ENCODE measurements at regions not wholly inside any gene's neighbourhood (a gene's known extent, or its start where the extent isn't known, plus 50 kb on each side); places are given as distances from the start of the nearest gene placed in this dataset.

GRCh38 chr14:98198385-98198784 is 1073.6 kb downstream of the BCL11B start:
- no peaks in the 10 kb centered on the region for H3K9me3 ChIP-seq
- H3K4me1 ChIP-seq (ENCODE audit: control insufficient read depth in 1 of 2, low read depth in 2 of 2), result no peaks in the 10 kb centered on the region
- no peak overlapping the region for H3K27ac ChIP-seq
- no peak overlapping the region for H3K4me3 ChIP-seq
- no peaks in the 10 kb centered on the region for H3K27me3 ChIP-seq (replicated peaks; ENCODE audit: insufficient read depth)
- DNase-seq (ENCODE audit: low spot score), result no peak
- no peaks in the 10 kb centered on the region for H3K36me3 ChIP-seq
- TF ChIP-seq CTCF (IDR thresholded peaks at IDR 0.05), result no peak
- no peak for ATAC-seq (ENCODE audit: insufficient number of reproducible peaks, low FRiP score, low read depth)

GRCh38 chr14:98200601-98201000 is 1071.4 kb downstream of the BCL11B start:
- ATAC-seq (ENCODE audit: insufficient number of reproducible peaks, low FRiP score, low read depth) (no peak), DNase-seq (ENCODE audit: low spot score) (no peak)
- Histone ChIP-seq H3K36me3 (no peaks in the 10 kb centered on the region), H3K4me3 (no peak overlapping the region), H3K4me1 (ENCODE audit: control insufficient read depth in 1 of 2, low read depth in 2 of 2) (no peaks in the 10 kb centered on the region), H3K9me3 (no peaks in the 10 kb centered on the region), H3K27ac (no peak overlapping the region), H3K27me3 (replicated peaks; ENCODE audit: insufficient read depth) (no peaks in the 10 kb centered on the region)
- TF ChIP-seq CTCF (IDR thresholded peaks at IDR 0.05), result no peak

- Histone ChIP-seq H3K9me3 (no peaks in the 10 kb centered on the region), H3K36me3 (no peaks in the 10 kb centered on the region), H3K4me1 (ENCODE audit: control insufficient read depth in 1 of 2, low read depth in 2 of 2) (no peaks in the 10 kb centered on the region), H3K4me3 (no peak overlapping the region), H3K27ac (no peak overlapping the region), H3K27me3 (replicated peaks; ENCODE audit: insufficient read depth) (no peaks in the 10 kb centered on the region)
- no peak for TF ChIP-seq CTCF (IDR thresholded peaks at IDR 0.05)
- ATAC-seq (ENCODE audit: insufficient number of reproducible peaks, low FRiP score, low read depth) (no peak), DNase-seq (ENCODE audit: low spot score) (no peak)
These were observed 1068.6 kb downstream of the BCL11B start for GRCh38 chr14:98203421-98203820.

- H3K4me1 ChIP-seq (ENCODE audit: control insufficient read depth in 1 of 2, low read depth in 2 of 2), result no peaks in the 10 kb centered on the region
- TF ChIP-seq CTCF (IDR thresholded peaks at IDR 0.05), result no peak
- H3K27me3 ChIP-seq (replicated peaks; ENCODE audit: insufficient read depth), result no peaks in the 10 kb centered on the region
- DNase-seq (ENCODE audit: low spot score) (no peak), ATAC-seq (ENCODE audit: insufficient number of reproducible peaks, low FRiP score, low read depth) (no peak)
- no peak overlapping the region for H3K27ac ChIP-seq
- no peaks in the 10 kb centered on the region for H3K36me3 ChIP-seq
- H3K4me3 ChIP-seq, result no peak overlapping the region
- H3K9me3 ChIP-seq, result no peaks in the 10 kb centered on the region
These were observed 1067.9 kb downstream of the BCL11B start for GRCh38 chr14:98204139-98204538.

GRCh38 chr14:98207415-98207814 is 1064.6 kb downstream of the BCL11B start:
- no peak for TF ChIP-seq CTCF (IDR thresholded peaks at IDR 0.05)

More at GRCh38 chr14:98207415-98207814, 1064.6 kb downstream of the BCL11B start:
- Histone ChIP-seq H3K9me3 (no peaks in the 10 kb centered on the region), H3K27ac (no peak overlapping the region), H3K4me1 (ENCODE audit: control insufficient read depth in 1 of 2, low read depth in 2 of 2) (no peaks in the 10 kb centered on the region), H3K27me3 (replicated peaks; ENCODE audit: insufficient read depth) (no peaks in the 10 kb centered on the region), H3K36me3 (no peaks in the 10 kb centered on the region), H3K4me3 (no peak overlapping the region)
- ATAC-seq (ENCODE audit: insufficient number of reproducible peaks, low FRiP score, low read depth), result no peak
- DNase-seq (ENCODE audit: low spot score), result no peak
